Loucy (cell line): ENCODE measurements at regions not wholly inside any gene's neighbourhood (a gene's known extent, or its start where the extent isn't known, plus 50 kb on each side); places are given as distances from the start of the nearest gene placed in this dataset.

Source experiments
- EZH2phosphoT487 ChIP-seq: fragments of 200-600 bp; IDR thresholded peaks from 2 replicates; pipeline ENCODE4 v1.6.1; 2018; ENCODE audit warnings: antibody characterized with exemption, mild to moderate bottlenecking, moderate library complexity, borderline replicate concordance
- TF ChIP-seq, protein P1 (sequence below): fragments of 200-600 bp; sonication (generic); conservative IDR thresholded peaks from 2 replicates; pipeline ENCODE4 v1.5.1; 2014; ENCODE audit warnings: mild to moderate bottlenecking, antibody characterized with exemption, low read length

DNA sequence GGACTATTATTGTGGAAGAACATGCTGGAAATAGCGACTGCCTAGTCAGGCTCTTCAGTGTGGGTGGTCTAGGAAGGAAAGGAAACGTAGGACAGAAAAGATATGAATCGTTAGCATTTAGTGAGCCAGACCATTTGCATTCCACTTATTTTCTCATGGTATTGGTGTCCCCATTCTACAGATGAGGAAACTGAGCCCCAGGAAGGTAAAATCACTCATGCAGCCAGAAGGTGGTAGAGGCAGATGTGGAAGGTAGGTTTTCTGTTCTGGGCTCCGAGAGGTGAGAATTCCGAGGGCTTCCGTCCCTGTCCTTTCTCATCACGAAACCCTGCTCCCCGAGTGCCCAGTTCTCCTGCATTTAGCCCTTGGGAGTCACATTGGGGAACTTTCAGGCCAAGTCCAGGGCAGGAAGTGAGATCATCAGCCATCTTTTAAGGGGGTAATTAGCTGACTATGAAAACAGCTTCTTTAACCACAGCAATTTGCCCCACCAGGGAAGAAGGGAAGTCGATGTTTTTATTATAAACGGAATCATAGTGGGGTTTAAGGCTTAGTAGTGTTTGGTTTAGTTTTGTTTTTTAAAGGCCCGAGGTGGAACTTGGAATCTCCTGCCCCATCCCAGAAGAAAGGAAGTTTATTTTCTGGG is 110.7 kb upstream of the IRX3 start:
- TF ChIP-seq, protein P1, sequence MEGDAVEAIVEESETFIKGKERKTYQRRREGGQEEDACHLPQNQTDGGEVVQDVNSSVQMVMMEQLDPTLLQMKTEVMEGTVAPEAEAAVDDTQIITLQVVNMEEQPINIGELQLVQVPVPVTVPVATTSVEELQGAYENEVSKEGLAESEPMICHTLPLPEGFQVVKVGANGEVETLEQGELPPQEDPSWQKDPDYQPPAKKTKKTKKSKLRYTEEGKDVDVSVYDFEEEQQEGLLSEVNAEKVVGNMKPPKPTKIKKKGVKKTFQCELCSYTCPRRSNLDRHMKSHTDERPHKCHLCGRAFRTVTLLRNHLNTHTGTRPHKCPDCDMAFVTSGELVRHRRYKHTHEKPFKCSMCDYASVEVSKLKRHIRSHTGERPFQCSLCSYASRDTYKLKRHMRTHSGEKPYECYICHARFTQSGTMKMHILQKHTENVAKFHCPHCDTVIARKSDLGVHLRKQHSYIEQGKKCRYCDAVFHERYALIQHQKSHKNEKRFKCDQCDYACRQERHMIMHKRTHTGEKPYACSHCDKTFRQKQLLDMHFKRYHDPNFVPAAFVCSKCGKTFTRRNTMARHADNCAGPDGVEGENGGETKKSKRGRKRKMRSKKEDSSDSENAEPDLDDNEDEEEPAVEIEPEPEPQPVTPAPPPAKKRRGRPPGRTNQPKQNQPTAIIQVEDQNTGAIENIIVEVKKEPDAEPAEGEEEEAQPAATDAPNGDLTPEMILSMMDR = no peak
- no peak for TF ChIP-seq EZH2phosphoT487
